HG02981 (cell line): ENCODE measurements at regions not wholly inside any gene's neighbourhood (a gene's known extent, or its start where the extent isn't known, plus 50 kb on each side); places are given as distances from the start of the nearest gene placed in this dataset.

ENCODE experiments used
- ATAC-seq: cut with Tn5 transposase; IDR thresholded peaks from one replicate; pipeline ENCODE4 v1.9.1; 2021; ENCODE audit warnings: mild to moderate bottlenecking, moderate library complexity; ENCODE audit not compliant: unreplicated experiment

GRCh38 chr12:41983394-41983793, 161.3 kb downstream of the GXYLT1 start:
- no peak for ATAC-seq

GRCh38 chr12:41981758-41982157, 162.9 kb downstream of the GXYLT1 start:
- ATAC-seq: no peak

GRCh38 chr12:41981013-41981412, 163.7 kb downstream of the GXYLT1 start:
- no peak for ATAC-seq

GRCh38 chr12:41980390-41980789, 164.3 kb downstream of the GXYLT1 start:
- no peak for ATAC-seq

- ATAC-seq: no peak
These were observed 165.1 kb downstream of the GXYLT1 start for GRCh38 chr12:41979574-41979973.

GRCh38 chr12:41972598-41972997, 172.1 kb downstream of the GXYLT1 start:
- ATAC-seq: no peak

GRCh38 chr12:41972196-41972595, 172.5 kb downstream of the GXYLT1 start:
- ATAC-seq: no peak

GRCh38 chr12:41970744-41971143, 173.9 kb downstream of the GXYLT1 start:
- no peak for ATAC-seq

GRCh38 chr12:41968599-41968998, 176.1 kb downstream of the GXYLT1 start:
- ATAC-seq: no peak

- no peak for ATAC-seq
These were observed 176.8 kb downstream of the GXYLT1 start for GRCh38 chr12:41967668-41968500.

- no peak for ATAC-seq
These were observed 177.8 kb downstream of the GXYLT1 start for GRCh38 chr12:41966916-41967315.

GRCh38 chr12:41966001-41966400, 178.7 kb downstream of the GXYLT1 start:
- no peak for ATAC-seq

GRCh38 chr12:41963398-41963797, 181.3 kb downstream of the GXYLT1 start:
- no peak for ATAC-seq

GRCh38 chr12:41962171-41962572, 182.5 kb downstream of the GXYLT1 start:
- no peak for ATAC-seq

GRCh38 chr12:41959271-41959670, 185.4 kb downstream of the GXYLT1 start:
- no peak for ATAC-seq

- no peak for ATAC-seq
These were observed 188.3 kb downstream of the GXYLT1 start for GRCh38 chr12:41956353-41956752.

GRCh38 chr12:41950455-41950854, 194.2 kb downstream of the GXYLT1 start:
- no peak for ATAC-seq

GRCh38 chr12:41946106-41946505, 198.6 kb downstream of the GXYLT1 start:
- no peak for ATAC-seq

- ATAC-seq: no peak
These were observed 200.5 kb downstream of the GXYLT1 start for GRCh38 chr12:41944216-41944615.

GRCh38 chr12:41943671-41944070, 201.0 kb downstream of the GXYLT1 start:
- no peak for ATAC-seq

GRCh38 chr12:41942354-41942753, 202.3 kb downstream of the GXYLT1 start:
- ATAC-seq: no peak

- ATAC-seq: no peak
These were observed 203.6 kb downstream of the GXYLT1 start for GRCh38 chr12:41941079-41941478.

GRCh38 chr12:41940571-41940970, 204.1 kb downstream of the GXYLT1 start:
- no peak for ATAC-seq
